ENCODE measurements at regions not wholly inside any gene's neighbourhood (a gene's known extent, or its start where the extent isn't known, plus 50 kb on each side); places are given as distances from the start of the nearest gene placed in this dataset.

GRCh38 chr16:86061721-86062120 lies 162.8 kb downstream of the IRF8 start:
- H3K27me3 Mint-ChIP-seq (ENCODE audit: low read depth, poor library complexity): peaks cover 66% of the 10 kb centered on the region
- H3K4me1 Mint-ChIP-seq: peaks cover 40% of the 10 kb centered on the region
- H3K9me3 Mint-ChIP-seq: peaks cover 8% of the 10 kb centered on the region
- no peak for TF ChIP-seq CTCF (IDR thresholded peaks at IDR 0.05)
- no peak for DNase-seq
- no peak overlapping the region for H3K27ac Mint-ChIP-seq
- H3K4me3 Mint-ChIP-seq: no peak overlapping the region
- no peaks in the 10 kb centered on the region for H3K36me3 Mint-ChIP-seq (ENCODE audit: low read depth)

GRCh38 chr16:86062271-86062965 lies 163.5 kb downstream of the IRF8 start:
- TF ChIP-seq CTCF (IDR thresholded peaks at IDR 0.05): no peak

GRCh38 chr16:86063760-86064405 lies 164.9 kb downstream of the IRF8 start:
- H3K4me3 Mint-ChIP-seq: no peak overlapping the region
- H3K9me3 Mint-ChIP-seq: no peaks in the 10 kb centered on the region
- H3K27ac Mint-ChIP-seq: no peak overlapping the region
- no peak for DNase-seq
- H3K27me3 Mint-ChIP-seq (ENCODE audit: low read depth, poor library complexity): peaks cover 64% of the 10 kb centered on the region
- no peak for TF ChIP-seq CTCF (IDR thresholded peaks at IDR 0.05)
- H3K36me3 Mint-ChIP-seq (ENCODE audit: low read depth): no peaks in the 10 kb centered on the region
- peaks cover 40% of the 10 kb centered on the region for H3K4me1 Mint-ChIP-seq

More at GRCh38 chr16:86062271-86062965, 163.5 kb downstream of the IRF8 start:
- peaks cover 8% of the 10 kb centered on the region for H3K9me3 Mint-ChIP-seq
- no peak for DNase-seq
- no peak overlapping the region for H3K27ac Mint-ChIP-seq
- H3K36me3 Mint-ChIP-seq (ENCODE audit: low read depth): no peaks in the 10 kb centered on the region
- peaks cover 40% of the 10 kb centered on the region for H3K4me1 Mint-ChIP-seq
- peaks cover 66% of the 10 kb centered on the region for H3K27me3 Mint-ChIP-seq (ENCODE audit: low read depth, poor library complexity)
- H3K4me3 Mint-ChIP-seq: no peak overlapping the region

- no peaks in the 10 kb centered on the region for H3K36me3 Mint-ChIP-seq (ENCODE audit: low read depth)
- no peak for TF ChIP-seq CTCF (IDR thresholded peaks at IDR 0.05)
- no peak overlapping the region for H3K27ac Mint-ChIP-seq
- no peak for DNase-seq
- H3K9me3 Mint-ChIP-seq: no peaks in the 10 kb centered on the region
- H3K27me3 Mint-ChIP-seq (ENCODE audit: low read depth, poor library complexity): peaks cover 62% of the 10 kb centered on the region
- peaks cover 39% of the 10 kb centered on the region for H3K4me1 Mint-ChIP-seq
- H3K4me3 Mint-ChIP-seq: no peak overlapping the region
These were observed 165.7 kb downstream of the IRF8 start for GRCh38 chr16:86064431-86065250.

GRCh38 chr16:86065711-86066110 lies 166.7 kb downstream of the IRF8 start:
- H3K36me3 Mint-ChIP-seq (ENCODE audit: low read depth): no peaks in the 10 kb centered on the region
- H3K27ac Mint-ChIP-seq: no peak overlapping the region
- no peaks in the 10 kb centered on the region for H3K9me3 Mint-ChIP-seq
- no peak for DNase-seq
- no peak for TF ChIP-seq CTCF (IDR thresholded peaks at IDR 0.05)
- H3K4me3 Mint-ChIP-seq: no peak overlapping the region
- peaks cover 63% of the 10 kb centered on the region for H3K27me3 Mint-ChIP-seq (ENCODE audit: low read depth, poor library complexity)
- peaks cover 40% of the 10 kb centered on the region for H3K4me1 Mint-ChIP-seq

Measured in nephron progenitor cell (in vitro differentiated cells).